K562 (cell line): ENCODE measurements at regions not wholly inside any gene's neighbourhood (a gene's known extent, or its start where the extent isn't known, plus 50 kb on each side); places are given as distances from the start of the nearest gene placed in this dataset.
"Not testable (repeated sequence)": the region's sequence is repeated elsewhere in the genome, so short reads cannot be mapped to it uniquely, and the experiment has no call there.

Experiments used
- FOXK1 ChIP-seq: sonication (generic); formaldehyde crosslinking; IDR thresholded peaks from 2 replicates; pipeline ENCODE4 v1.8.0; 2022; ENCODE audit warnings: missing genetic modification reagents, mild to moderate bottlenecking, borderline replicate concordance
- PHF8 ChIP-seq: fragments of 200-600 bp; sonication (generic); IDR thresholded peaks from 2 replicates; pipeline ENCODE4 v1.6.1; 2012; ENCODE audit warnings: mixed run types, mild to moderate bottlenecking, inconsistent platforms, low read length, moderate library complexity, borderline replicate concordance
- ZNF24 ChIP-seq: fragments of 450-650 bp; IDR thresholded peaks from 2 replicates; pipeline ENCODE4 v1.6.1; 2016

DNA sequence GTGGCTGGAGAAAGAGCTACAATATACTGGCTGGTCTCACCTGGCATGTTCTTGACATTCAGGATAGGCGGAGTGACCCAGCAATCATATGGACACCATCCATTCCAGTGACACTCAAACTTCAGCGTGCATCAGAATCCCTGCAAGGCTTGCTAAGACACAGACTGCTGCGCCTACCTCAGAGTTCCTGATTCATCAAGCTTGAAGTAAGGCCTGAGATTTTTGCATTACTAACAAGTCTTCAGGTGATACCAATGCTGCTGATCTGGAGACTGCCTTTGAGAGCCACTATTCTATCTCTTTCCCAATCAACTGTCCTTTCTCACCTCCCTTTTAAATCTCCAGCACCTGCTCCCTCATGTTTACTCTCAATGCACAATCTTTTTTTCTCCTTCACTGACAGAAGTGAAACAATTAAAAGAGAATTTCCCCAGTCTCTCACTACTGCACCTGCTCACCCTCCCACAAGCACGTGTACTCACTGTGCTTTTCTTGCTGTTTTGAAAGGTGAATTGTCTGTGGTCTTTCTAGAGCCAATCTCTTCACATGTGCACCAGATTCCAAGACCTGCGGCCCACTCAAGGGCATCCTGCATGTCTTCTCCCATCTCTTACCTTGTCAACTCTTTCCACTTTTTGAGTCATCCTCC, 519.2 kb downstream of the TTLL7 start:
- TF ChIP-seq ZNF24; FOXK1 (CRISPR knock-in tag); PHF8: not testable (repeated sequence)
